H9 (cell line): ENCODE measurements at regions not wholly inside any gene's neighbourhood (a gene's known extent, or its start where the extent isn't known, plus 50 kb on each side); places are given as distances from the start of the nearest gene placed in this dataset.

ENCODE experiments used
- DNase-seq: peaks from one replicate; pipeline ENCODE4 v3.0.0-alpha.2; 2017
- H2AFZ ChIP-seq: one replicate; pipeline ENCODE4 v1.6.1; 2013; ENCODE audit warnings: mild to moderate bottlenecking, low read length, control low read depth, moderate library complexity
- H2AK5ac ChIP-seq: 2 replicates; pipeline ENCODE4 v1.6.1; 2013; ENCODE audit warnings: low read length, control low read depth, mixed read lengths; ENCODE audit not compliant: insufficient read length
- H2BK120ac ChIP-seq: one replicate; pipeline ENCODE4 v1.6.1; 2013; ENCODE audit warnings: low read depth, mild to moderate bottlenecking, low read length, control low read depth, inconsistent platforms; ENCODE audit not compliant: poor library complexity, severe bottlenecking
- H2BK12ac ChIP-seq: 2 replicates; pipeline ENCODE4 v1.6.1; 2013; ENCODE audit warnings: low read length, control low read depth, mixed read lengths, low read depth; ENCODE audit not compliant: insufficient read length
- H2BK15ac ChIP-seq: 2 replicates; pipeline ENCODE4 v1.6.1; 2013; ENCODE audit warnings: low read depth, low read length, control low read depth
- H2BK20ac ChIP-seq: one replicate; pipeline ENCODE4 v1.6.1; 2013; ENCODE audit warnings: low read depth, mild to moderate bottlenecking, low read length, control low read depth, inconsistent platforms; ENCODE audit not compliant: poor library complexity, severe bottlenecking
- H2BK5ac ChIP-seq: 2 replicates; pipeline ENCODE4 v1.6.1; 2013; ENCODE audit warnings: low read length, control low read depth, mixed read lengths; ENCODE audit not compliant: insufficient read length
- H3K14ac ChIP-seq: 2 replicates; pipeline ENCODE4 v1.6.1; 2013; ENCODE audit warnings: low read length, control low read depth; ENCODE audit not compliant: insufficient read depth
- H3K18ac ChIP-seq: 2 replicates; pipeline ENCODE4 v1.6.1; 2013; ENCODE audit warnings: low read depth, mild to moderate bottlenecking, mixed read lengths, low read length, control low read depth; ENCODE audit not compliant: insufficient read length
- H3K23ac ChIP-seq: 2 replicates; pipeline ENCODE4 v1.6.1; 2013; ENCODE audit warnings: low read length, control low read depth, mixed read lengths, low read depth; ENCODE audit not compliant: insufficient read length
- H3K23me2 ChIP-seq: 2 replicates; pipeline ENCODE4 v1.6.1; 2013; ENCODE audit warnings: low read depth, mild to moderate bottlenecking, mixed read lengths, low read length, control low read depth; ENCODE audit not compliant: insufficient read length, poor library complexity, severe bottlenecking
- H3K27ac ChIP-seq: 2 replicates; pipeline ENCODE4 v1.5.1; 2013; ENCODE audit warnings: low read length, control low read depth, mixed read lengths, low read depth; ENCODE audit not compliant: insufficient read length
- H3K27me3 ChIP-seq: 2 replicates; pipeline ENCODE4 v1.6.1; 2013; ENCODE audit warnings: low read length, control low read depth, inconsistent platforms; ENCODE audit not compliant: insufficient read depth
- H3K4ac ChIP-seq: 2 replicates; pipeline ENCODE4 v1.6.1; 2013; ENCODE audit warnings: low read depth, mild to moderate bottlenecking, control low read depth, inconsistent platforms, low read length, moderate library complexity
- H3K4me1 ChIP-seq: 2 replicates; pipeline ENCODE4 v1.6.1; 2013; ENCODE audit warnings: low read length, control low read depth, inconsistent platforms; ENCODE audit not compliant: insufficient read depth
- H3K4me2 ChIP-seq: 2 replicates; pipeline ENCODE4 v1.6.1; 2013; ENCODE audit warnings: low read length, control low read depth, mixed read lengths; ENCODE audit not compliant: insufficient read length, insufficient read depth
- H3K56ac ChIP-seq: 2 replicates; pipeline ENCODE4 v1.6.1; 2013; ENCODE audit warnings: low read depth, mild to moderate bottlenecking, mixed read lengths, low read length, control low read depth; ENCODE audit not compliant: insufficient read length
- H3K79me1 ChIP-seq: 2 replicates; pipeline ENCODE4 v1.6.1; 2013; ENCODE audit warnings: low read depth, mild to moderate bottlenecking, moderate library complexity, low read length, control low read depth, inconsistent platforms; ENCODE audit not compliant: insufficient read depth, poor library complexity, severe bottlenecking
- H3K79me2 ChIP-seq: 2 replicates; pipeline ENCODE4 v1.6.1; 2013; ENCODE audit warnings: low read length, control low read depth, inconsistent platforms; ENCODE audit not compliant: insufficient read depth
- H3K9ac ChIP-seq: 2 replicates; pipeline ENCODE4 v1.6.1; 2013; ENCODE audit warnings: low read length, control low read depth, mixed read lengths; ENCODE audit not compliant: insufficient read length; ENCODE audit errors: extremely low read depth
- H3K9me3 ChIP-seq: one replicate; pipeline ENCODE4 v1.6.1; 2013; ENCODE audit warnings: low read depth, low read length, inconsistent platforms; ENCODE audit not compliant: control insufficient read depth
- H3T11ph ChIP-seq: one replicate; pipeline ENCODE4 v1.6.1; 2013; ENCODE audit warnings: mild to moderate bottlenecking, low read length, control low read depth, inconsistent platforms
- H4K20me1 ChIP-seq: one replicate; pipeline ENCODE4 v1.6.1; 2013; ENCODE audit not compliant: control insufficient read depth, insufficient read length, insufficient read depth
- H4K5ac ChIP-seq: 2 replicates; pipeline ENCODE4 v1.6.1; 2013; ENCODE audit warnings: low read depth, mild to moderate bottlenecking, mixed read lengths, low read length, control low read depth; ENCODE audit not compliant: insufficient read length
- H4K8ac ChIP-seq: replicated peaks from 2 replicates; pipeline ENCODE4 v1.6.1; 2013; ENCODE audit warnings: low read length, control low read depth, mixed read lengths, low read depth; ENCODE audit not compliant: insufficient read length
- H4K91ac ChIP-seq: 2 replicates; pipeline ENCODE4 v1.6.1; 2013; ENCODE audit warnings: low read depth, mild to moderate bottlenecking, moderate library complexity, mixed read lengths, low read length, control low read depth; ENCODE audit not compliant: insufficient read length
- H3K27ac Mint-ChIP-seq, 3 experiments: 2 replicates in 2 of 3; 3 replicates in 1 of 3; pipeline ENCODE4 v1.8.0; 2020 to 2021; ENCODE audit warnings: mixed read lengths in 3 of 3, mild to moderate bottlenecking in 1 of 3, moderate library complexity in 1 of 3
- H3K27me3 Mint-ChIP-seq: 2 replicates; pipeline ENCODE4 v1.8.0; 2021; ENCODE audit warnings: low read depth, mild to moderate bottlenecking, moderate library complexity, mixed read lengths
- H3K36me3 Mint-ChIP-seq, 3 experiments: 2 replicates in 2 of 3; 3 replicates in 1 of 3; pipeline ENCODE4 v1.8.0; 2020 to 2021; ENCODE audit warnings: low read depth in 3 of 3, mixed read lengths in 3 of 3; ENCODE audit not compliant: insufficient read depth in 1 of 3
- H3K4me1 Mint-ChIP-seq, 2 experiments: 2 replicates each; pipeline ENCODE4 v1.8.0; 2020; ENCODE audit warnings: mixed read lengths in 2 of 2
- H3K4me3 Mint-ChIP-seq, 2 experiments: 2 replicates in 1 of 2; 3 replicates in 1 of 2; pipeline ENCODE4 v1.8.0; 2020 to 2021; ENCODE audit warnings: mild to moderate bottlenecking in 2 of 2, mixed read lengths in 2 of 2, moderate library complexity in 1 of 2
- H3K9me3 Mint-ChIP-seq, 2 experiments: 2 replicates in 1 of 2; 3 replicates in 1 of 2; pipeline ENCODE4 v1.8.0; 2020; ENCODE audit warnings: mild to moderate bottlenecking in 2 of 2, mixed read lengths in 2 of 2, moderate library complexity in 1 of 2
- WGBS: extraction: QIAGEN DNeasy Blood & Tissue Kit; methylation state at CpG from one replicate; pipeline ENCODE4 v1.1.7; 2013; ENCODE audit warnings: missing lambda C conversion rate, low lambda C conversion rate, mixed read lengths; ENCODE audit not compliant: insufficient read length; ENCODE audit errors: extremely low coverage; 5-methylcytosine and 5-hydroxymethylcytosine counted together
- TF ChIP-seq, protein P1 (sequence below): fragments of 200-600 bp; sonication (generic); conservative IDR thresholded peaks from 3 replicates; pipeline ENCODE4 v1.8.0; 2021; ENCODE audit warnings: antibody characterized with exemption, mild to moderate bottlenecking

DNA sequence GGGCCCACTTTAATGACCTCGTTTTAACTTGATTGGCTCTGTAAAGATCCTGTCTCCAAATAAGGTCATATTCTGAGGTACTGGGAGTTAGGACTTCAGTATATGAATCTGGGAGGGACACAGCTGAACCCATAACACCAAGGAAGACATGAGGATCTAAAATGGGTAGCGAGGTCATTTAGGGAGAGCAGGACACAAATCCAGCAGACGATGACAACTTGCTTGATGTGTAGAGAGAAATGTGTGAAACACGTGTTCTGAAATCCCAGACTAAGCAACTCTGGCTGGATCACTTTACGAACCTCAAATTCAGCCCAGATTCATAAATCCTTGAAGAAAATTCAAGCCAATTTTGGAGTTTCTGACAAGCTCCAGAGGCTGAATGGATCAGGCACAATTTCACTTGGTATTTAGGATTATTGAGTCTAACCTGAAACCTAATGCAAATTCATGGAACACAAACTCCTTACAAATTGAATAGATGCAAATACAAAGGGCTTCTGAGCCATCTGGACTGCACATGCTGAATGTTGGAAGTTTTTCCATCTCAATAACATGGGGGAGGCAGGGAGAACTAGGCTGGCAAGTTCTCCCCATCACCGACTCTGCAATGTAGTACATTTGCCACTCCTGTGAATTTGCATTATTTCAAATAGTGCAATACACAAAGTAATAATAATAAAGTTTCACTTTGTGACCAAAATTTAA is 74.0 kb upstream of the SLC30A5 start:
- H3K9me3 Mint-ChIP-seq, result no peaks in the 10 kb centered on the region
- no peak overlapping the region for H4K91ac ChIP-seq
- no peak overlapping the region for H2BK20ac ChIP-seq
- H4K8ac ChIP-seq, result peak overlapping the region; percentile 18
- no peaks in the 10 kb centered on the region for H3K9me3 ChIP-seq
- no peak overlapping the region for H3K23ac ChIP-seq
- H3K4ac ChIP-seq, result no peak overlapping the region
- no peak overlapping the region for H2BK15ac ChIP-seq
- H3K14ac ChIP-seq, result no peak overlapping the region
- no peak overlapping the region for H3K27ac Mint-ChIP-seq
- H2BK5ac ChIP-seq, result no peak overlapping the region
- H2AFZ ChIP-seq, result no peak overlapping the region
- no peak overlapping the region for H4K5ac ChIP-seq
- no peaks in the 10 kb centered on the region for H3K79me1 ChIP-seq
- no peak overlapping the region for H3T11ph ChIP-seq
- H3K4me1 ChIP-seq, result no peaks in the 10 kb centered on the region
- no CpG with 5 or more reads among the region's 6 CpGs for WGBS
- no peaks in the 10 kb centered on the region for H3K27me3 ChIP-seq
- no peak overlapping the region for H3K9ac ChIP-seq
- no peak overlapping the region for H3K27ac ChIP-seq
- H2BK12ac ChIP-seq, result no peak overlapping the region
- H2BK120ac ChIP-seq, result no peak overlapping the region
- H3K79me2 ChIP-seq, result no peaks in the 10 kb centered on the region
- no peak for DNase-seq
- H4K20me1 ChIP-seq, result no peaks in the 10 kb centered on the region
- H3K36me3 Mint-ChIP-seq, result no peaks in the 10 kb centered on the region
- peaks cover 2% of the 10 kb centered on the region in 2 experiments; a peak in 2 of 4 replicates for H3K4me1 Mint-ChIP-seq
- TF ChIP-seq, protein P1, sequence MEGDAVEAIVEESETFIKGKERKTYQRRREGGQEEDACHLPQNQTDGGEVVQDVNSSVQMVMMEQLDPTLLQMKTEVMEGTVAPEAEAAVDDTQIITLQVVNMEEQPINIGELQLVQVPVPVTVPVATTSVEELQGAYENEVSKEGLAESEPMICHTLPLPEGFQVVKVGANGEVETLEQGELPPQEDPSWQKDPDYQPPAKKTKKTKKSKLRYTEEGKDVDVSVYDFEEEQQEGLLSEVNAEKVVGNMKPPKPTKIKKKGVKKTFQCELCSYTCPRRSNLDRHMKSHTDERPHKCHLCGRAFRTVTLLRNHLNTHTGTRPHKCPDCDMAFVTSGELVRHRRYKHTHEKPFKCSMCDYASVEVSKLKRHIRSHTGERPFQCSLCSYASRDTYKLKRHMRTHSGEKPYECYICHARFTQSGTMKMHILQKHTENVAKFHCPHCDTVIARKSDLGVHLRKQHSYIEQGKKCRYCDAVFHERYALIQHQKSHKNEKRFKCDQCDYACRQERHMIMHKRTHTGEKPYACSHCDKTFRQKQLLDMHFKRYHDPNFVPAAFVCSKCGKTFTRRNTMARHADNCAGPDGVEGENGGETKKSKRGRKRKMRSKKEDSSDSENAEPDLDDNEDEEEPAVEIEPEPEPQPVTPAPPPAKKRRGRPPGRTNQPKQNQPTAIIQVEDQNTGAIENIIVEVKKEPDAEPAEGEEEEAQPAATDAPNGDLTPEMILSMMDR, result no peak
- H3K27me3 Mint-ChIP-seq, result no peaks in the 10 kb centered on the region
- H2AK5ac ChIP-seq, result no peak overlapping the region
- H3K4me3 Mint-ChIP-seq, result no peak overlapping the region
- no peaks in the 10 kb centered on the region for H3K23me2 ChIP-seq
- no peak overlapping the region for H3K18ac ChIP-seq
- H3K4me2 ChIP-seq, result no peak overlapping the region
- H3K56ac ChIP-seq, result no peak overlapping the region
